ENCODE measurements at regions not wholly inside any gene's neighbourhood (a gene's known extent, or its start where the extent isn't known, plus 50 kb on each side); places are given as distances from the start of the nearest gene placed in this dataset.

GRCh38 chr4:126548890-126549289, 1083.9 kb upstream of the INTU start:
- DNase-seq = no peak

- no peak for DNase-seq
Measured at GRCh38 chr4:126552321-126552720, 1080.4 kb upstream of the INTU start.

GRCh38 chr4:126553248-126553647, 1079.5 kb upstream of the INTU start:
- no peak for DNase-seq

- DNase-seq = no peak
Measured at GRCh38 chr4:126558596-126558995, 1074.2 kb upstream of the INTU start.

DNA sequence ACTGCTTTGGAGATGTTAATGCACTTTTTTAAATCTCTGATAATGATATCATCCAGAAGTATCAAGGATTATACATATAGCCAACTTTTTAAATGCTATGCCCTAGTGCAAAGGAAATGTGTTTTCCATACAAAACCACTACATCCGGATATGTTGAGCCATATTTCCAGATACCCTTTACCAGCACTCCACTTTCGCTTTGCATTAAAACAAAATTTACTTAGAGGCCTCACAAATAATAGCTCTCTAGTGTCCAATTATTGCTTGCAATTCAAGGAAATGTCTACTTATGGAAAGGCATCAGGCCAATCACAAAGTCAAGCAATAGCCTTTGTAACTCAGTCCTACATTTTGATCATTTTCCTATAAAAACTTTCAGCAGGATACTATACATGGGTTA, 1072.8 kb upstream of the INTU start:
- DNase-seq = no peak

- no peak for DNase-seq
Measured at GRCh38 chr4:126560794-126561193, 1072.0 kb upstream of the INTU start.

- DNase-seq = no peak
Measured at GRCh38 chr4:126563389-126563788, 1069.4 kb upstream of the INTU start.

DNA sequence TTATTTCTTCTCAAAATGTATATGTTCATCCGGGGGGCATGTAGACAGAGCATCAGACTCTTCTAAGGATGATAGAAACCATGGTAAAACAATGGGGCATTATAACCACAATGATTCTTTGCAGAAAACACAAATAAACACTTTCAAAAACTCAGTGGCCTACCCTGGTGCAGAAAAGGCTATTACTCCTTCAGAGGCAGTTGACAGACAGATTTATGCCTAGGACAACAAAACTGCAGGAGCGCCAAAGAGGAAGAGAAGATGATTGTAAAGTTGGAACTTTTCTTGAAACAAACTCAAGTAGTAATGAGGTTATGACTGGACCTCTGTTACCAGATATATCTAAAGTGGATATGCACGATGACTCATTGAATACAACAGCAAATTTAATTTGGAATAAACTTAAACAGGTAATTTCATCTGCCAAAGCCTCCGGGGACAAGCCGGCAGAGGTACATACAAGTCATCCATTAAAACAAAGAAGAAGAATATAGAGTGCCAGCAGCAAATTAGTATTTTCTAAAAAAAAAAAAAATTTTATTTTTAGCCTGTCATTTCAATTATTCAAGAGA, 1068.4 kb upstream of the INTU start:
- no peak for DNase-seq

DNA sequence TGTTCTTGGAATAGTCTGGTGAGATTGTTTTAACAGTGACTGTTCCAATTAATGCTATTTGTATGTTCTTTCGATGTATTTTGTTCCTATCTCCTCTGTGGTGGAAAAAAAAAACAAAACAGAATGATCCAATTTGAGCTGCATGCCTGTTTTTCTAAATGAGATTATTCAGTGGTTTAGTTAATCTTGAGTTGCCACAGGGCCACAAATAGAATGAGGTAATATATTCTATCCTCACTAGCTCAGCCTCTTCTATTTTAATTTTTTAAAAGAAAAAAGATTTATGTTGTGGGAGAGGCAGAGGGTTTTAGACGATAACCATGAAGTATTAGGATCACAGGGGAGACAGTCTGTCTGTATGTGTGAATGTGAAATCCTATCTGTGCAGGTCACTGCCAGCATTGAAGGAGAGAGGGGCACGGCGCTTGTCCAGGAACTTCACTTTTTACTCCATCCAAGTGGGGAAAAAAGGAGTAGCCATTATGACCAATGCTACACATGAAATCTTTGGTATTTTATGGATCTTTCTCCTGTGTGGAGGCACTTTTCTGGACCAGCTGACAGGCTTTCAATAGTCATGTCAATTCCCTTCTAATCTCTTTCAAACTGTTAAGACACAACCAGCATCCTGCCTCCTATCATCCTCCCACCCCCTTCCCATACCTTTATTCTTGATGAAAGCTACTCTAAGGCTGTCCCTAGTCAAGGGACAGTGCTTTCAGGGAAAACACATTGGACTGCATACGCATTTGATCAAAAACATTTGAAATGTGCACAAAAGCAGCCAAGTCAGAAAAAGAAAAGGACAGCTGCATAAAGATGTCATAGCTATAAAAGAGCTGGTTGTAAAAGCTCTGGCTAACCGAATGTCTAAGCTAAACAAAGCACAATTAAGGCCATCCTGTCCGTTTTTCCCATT, 1063.8 kb upstream of the INTU start:
- DNase-seq = no peak

GRCh38 chr4:126572264-126572663, 1060.5 kb upstream of the INTU start:
- no peak for DNase-seq

GRCh38 chr4:126582737-126583136, 1050.0 kb upstream of the INTU start:
- DNase-seq = no peak

- DNase-seq = peak; percentile 10
Measured at GRCh38 chr4:126583509-126583908, 1049.2 kb upstream of the INTU start.

- peak; percentile 31 for DNase-seq
Measured at GRCh38 chr4:126591583-126591982, 1041.2 kb upstream of the INTU start.

DNA sequence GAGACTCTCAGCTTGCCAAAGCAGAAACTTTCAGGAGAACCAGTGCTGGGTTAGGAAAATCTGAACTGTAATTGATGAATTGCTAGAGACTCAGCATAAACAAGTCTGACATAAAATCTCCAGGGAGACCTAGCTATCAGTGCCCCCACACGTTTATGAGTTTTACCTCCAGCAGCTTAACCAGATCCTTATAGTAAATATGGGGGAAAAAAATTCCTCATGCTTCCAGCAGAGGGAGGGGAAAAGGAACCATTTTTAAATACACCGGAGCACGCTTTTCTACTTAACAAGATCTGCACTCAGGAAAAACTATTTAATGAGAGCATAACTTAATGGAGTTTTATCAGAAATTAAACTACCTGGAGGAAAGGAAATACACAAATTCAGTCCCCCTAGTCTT, 1040.7 kb upstream of the INTU start:
- peak; percentile 28 for DNase-seq

DNA sequence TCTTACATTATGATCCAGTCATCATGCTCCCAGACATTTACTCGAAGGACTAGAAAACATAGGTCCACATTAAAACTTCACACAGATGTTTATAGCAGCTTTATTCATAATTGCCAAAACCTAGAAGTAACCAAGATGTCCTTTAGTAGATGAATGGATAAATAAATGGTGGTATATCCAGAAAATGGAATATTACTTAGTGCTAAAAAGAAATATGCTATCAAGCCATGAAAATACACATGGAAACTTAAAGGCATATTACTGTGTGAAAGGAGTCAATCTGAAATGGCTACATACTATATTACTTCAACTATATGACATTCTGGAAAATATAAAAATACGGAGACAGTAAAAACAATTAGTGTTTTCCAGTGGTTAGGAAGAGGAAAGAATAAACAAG, 1039.1 kb upstream of the INTU start:
- DNase-seq = no peak

DNA sequence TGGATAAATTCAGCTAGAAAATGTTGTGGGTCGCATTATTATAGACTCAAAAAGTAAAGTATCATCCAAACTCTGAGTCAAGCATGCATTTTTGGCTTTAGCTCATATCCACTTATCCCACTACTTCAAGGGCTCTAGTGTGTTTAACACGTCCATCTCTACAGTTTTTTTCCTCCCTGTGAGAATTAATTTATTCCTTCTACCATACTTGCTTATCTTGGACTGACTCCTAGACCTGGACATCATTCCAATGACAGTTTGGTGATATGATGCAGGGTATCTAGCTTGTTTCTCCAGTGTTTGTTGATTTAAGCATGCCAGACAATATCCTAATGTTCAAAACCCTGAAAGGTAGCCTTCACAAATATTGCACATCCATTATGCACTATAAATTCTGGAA, 1037.1 kb upstream of the INTU start:
- no peak for DNase-seq

- peak; percentile 25 for DNase-seq
Measured at GRCh38 chr4:126599746-126600145, 1033.0 kb upstream of the INTU start.

- no peak for DNase-seq
Measured at GRCh38 chr4:126603210-126603609, 1029.5 kb upstream of the INTU start.

GRCh38 chr4:126603825-126604224, 1028.9 kb upstream of the INTU start:
- DNase-seq = no peak

DNA sequence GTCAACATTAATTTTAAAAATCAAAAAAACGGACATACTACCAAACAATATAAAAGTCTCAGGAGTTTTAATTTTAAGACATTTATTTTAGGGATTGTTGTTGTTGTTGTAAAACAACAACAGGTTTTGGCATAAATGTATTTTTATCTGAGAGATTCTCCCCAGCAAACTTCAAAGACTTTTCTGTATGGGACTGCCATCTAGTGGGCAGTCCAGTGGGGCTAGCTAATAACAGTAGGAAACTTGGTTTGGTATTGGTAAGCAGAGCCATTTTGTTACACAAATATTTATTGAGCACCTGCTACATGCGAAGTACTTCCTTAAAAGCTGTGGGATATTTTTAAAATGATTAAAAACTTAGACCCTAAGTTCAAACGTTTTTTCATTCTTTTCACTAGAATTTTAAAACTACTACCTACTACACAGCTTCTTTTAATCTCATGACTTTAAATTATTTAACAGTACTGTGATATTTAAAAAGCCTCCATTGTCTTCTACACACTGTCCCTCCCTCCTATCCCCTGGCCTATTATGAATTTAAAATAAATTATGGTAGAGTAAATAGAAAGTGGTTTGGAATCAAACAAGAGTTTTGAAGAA, 1028.4 kb upstream of the INTU start:
- DNase-seq = peak; percentile 54

DNA sequence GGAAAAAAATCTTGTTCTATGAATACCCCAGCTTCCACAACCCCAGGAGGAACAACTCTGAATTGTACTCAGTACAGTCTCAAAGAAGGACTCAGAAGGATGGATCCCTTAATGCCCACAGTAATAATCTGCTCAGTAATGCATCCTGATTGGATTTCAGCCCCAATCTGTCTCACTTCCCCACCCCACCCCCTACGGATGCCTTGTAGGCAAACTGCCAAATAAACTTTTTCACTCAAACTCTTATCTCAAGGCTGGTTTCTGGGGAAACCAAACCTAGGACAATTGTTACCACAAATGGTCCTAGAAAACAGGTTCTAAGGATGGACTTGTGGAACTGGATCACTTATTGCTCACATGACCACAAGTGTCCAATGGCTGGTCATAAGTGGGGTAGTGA, 1021.8 kb upstream of the INTU start:
- DNase-seq = no peak

- peak; percentile 65 for DNase-seq
Measured at GRCh38 chr4:126611900-126612299, 1020.9 kb upstream of the INTU start.

DNA sequence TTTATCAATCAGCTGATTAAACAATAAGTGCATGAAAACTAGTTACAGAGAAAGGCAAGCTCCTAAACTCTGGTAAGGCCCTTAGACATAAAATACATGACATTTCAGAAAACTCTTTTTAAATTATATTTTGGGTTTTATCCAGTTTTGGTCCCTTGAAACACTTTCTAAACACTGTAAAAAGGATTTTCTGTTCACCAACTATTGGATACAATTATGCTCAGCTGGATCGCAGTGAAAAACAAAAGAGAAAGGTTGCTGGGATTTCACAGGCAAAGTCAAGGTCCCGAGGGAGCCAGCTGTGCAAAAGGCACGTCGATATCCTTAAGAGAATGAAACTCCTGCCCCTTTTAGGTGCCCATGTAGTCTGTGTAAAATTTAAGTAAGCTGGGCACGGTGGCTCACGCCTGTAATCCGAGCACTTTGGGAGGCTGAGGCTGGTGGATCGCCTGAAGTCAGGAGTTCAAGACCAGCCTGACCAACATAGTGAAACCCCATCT, 1018.4 kb upstream of the INTU start:
- DNase-seq = no peak

DNA sequence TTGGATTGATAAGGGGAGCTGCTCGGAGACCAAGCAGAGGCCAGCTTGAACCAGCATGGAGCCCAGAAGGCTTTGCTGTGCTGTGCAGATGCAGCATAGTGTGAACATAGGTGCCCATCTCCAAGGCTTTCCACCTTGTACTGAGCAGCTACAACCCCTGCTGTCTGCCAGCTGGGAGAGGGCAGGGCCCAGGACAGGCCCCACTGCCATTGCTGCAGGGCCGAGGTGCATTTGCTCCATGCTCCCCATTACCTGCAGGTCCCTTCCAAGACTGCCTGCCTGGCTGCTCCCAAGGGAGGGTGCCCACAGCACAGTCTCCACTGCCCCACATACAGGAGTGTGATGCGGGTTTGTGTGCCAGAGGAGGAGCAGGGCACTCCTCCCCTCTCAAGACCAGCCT, 1016.0 kb upstream of the INTU start:
- DNase-seq = no peak

Measured in fibroblast of skin of right biceps (primary cell).